Ovary (tissue), 7 donors: ENCODE measurements at regions not wholly inside any gene's neighbourhood (a gene's known extent, or its start where the extent isn't known, plus 50 kb on each side); places are given as distances from the start of the nearest gene placed in this dataset.
A peak's percentile ranks its signal among the peaks of the same experiment; 100 is the strongest.
"Not testable (repeated sequence)": the region's sequence is repeated elsewhere in the genome, so short reads cannot be mapped to it uniquely, and the experiment has no call there.

Experiments
- DNase-seq, 5 donors: peaks; one replicate each; pipeline ENCODE4 v3.0.0-alpha.2; 2019 to 2020
- H3K27ac ChIP-seq, 2 donors: fragments of 200-600 bp; one replicate each; pipeline versions ENCODE4 v1.5.1 to v1.8.0; 2019 to 2022
- H3K27me3 ChIP-seq: fragments of 200-600 bp; one replicate; pipeline ENCODE4 v1.8.0; 2022
- H3K36me3 ChIP-seq: fragments of 200-600 bp; sonication (generic); one replicate; pipeline ENCODE4 v1.5.1; 2019
- H3K4me1 ChIP-seq: one replicate; pipeline ENCODE4 v1.8.1; 2013; ENCODE audit warnings: mild to moderate bottlenecking, moderate library complexity; ENCODE audit not compliant: insufficient read depth
- H3K4me3 ChIP-seq: fragments of 200-600 bp; sonication (generic); one replicate; pipeline ENCODE4 v1.5.1; 2017
- H3K9me3 ChIP-seq, 2 donors: fragments of 200-600 bp in 1 of 2; sonication (generic) in 1 of 2; one replicate each; pipeline versions ENCODE4 v1.5.1 to v1.8.1; 2013 to 2019; ENCODE audit warnings: mild to moderate bottlenecking in 1 of 2, moderate library complexity in 1 of 2
- EP300 ChIP-seq: sonication (generic); formaldehyde crosslinking; IDR thresholded peaks from one replicate; pipeline ENCODE4 v1.6.1; 2017; ENCODE audit warnings: antibody characterized with exemption
- POLR2A ChIP-seq: fragments of 450-650 bp; IDR thresholded peaks from one replicate; pipeline ENCODE4 v1.6.1; 2017; ENCODE audit warnings: antibody characterized with exemption, mild to moderate bottlenecking, moderate library complexity
- WGBS, 3 donors: extraction: QIAGEN DNeasy Blood & Tissue Kit in 1 of 3; methylation state at CpG; one replicate each; pipeline versions ENCODE4 v1.1.5 to v1.1.7; 2013 to 2017; 5-methylcytosine and 5-hydroxymethylcytosine counted together
- intact Hi-C, 4 donors: fragments of 100-400 bp; cut with DNase I; formaldehyde crosslinking; loops; one replicate each; pipeline versions ENCODE4 v1.11.0 to v1.15.1; 2022 to 2023
- TF ChIP-seq, protein P1 (sequence below), 3 donors: fragments of 450-650 bp in 2 of 3; fragments of 200-600 bp in 1 of 3; IDR thresholded peaks; one replicate each; pipeline versions ENCODE4 v1.5.1 to v1.8.0; 2016 to 2022; ENCODE audit warnings: antibody characterized with exemption in 3 of 3, mild to moderate bottlenecking in 1 of 3
- donor health status: DM: no; HTN: no; CAD: no; lungs with moderate emphysema.
- donor health status: DM: no; HTN: no; CAD: no.
- donor health status: Bipolar disorder and iron deficiency.
- donor health status: DM: no; HTN: no; CAD: no.
- donor health status: DM: yes; HTN: yes; CAD: no.

DNA sequence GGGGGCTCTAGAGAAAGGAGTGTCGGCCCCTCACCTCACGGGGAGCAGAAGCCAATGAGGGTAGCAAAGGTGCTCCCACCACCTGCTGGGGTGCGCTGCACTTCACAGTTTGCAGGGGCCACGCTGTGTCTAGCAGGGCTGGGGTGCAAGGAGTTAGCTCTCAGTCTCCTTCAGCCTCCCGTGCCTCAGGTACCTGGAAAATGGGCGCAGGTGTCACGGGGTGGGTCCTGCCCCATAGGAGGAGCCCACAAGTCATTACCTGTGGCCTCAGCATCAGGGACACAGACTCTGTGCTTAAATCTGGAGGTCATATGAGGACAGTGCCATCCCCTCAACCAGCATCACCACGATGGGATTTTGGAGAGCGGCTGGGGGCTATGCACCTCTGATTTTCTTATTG, 326.7 kb downstream of the ADGRD1 start:
- H3K4me1 ChIP-seq = no peaks in the 10 kb centered on the region
- TF ChIP-seq, protein P1, sequence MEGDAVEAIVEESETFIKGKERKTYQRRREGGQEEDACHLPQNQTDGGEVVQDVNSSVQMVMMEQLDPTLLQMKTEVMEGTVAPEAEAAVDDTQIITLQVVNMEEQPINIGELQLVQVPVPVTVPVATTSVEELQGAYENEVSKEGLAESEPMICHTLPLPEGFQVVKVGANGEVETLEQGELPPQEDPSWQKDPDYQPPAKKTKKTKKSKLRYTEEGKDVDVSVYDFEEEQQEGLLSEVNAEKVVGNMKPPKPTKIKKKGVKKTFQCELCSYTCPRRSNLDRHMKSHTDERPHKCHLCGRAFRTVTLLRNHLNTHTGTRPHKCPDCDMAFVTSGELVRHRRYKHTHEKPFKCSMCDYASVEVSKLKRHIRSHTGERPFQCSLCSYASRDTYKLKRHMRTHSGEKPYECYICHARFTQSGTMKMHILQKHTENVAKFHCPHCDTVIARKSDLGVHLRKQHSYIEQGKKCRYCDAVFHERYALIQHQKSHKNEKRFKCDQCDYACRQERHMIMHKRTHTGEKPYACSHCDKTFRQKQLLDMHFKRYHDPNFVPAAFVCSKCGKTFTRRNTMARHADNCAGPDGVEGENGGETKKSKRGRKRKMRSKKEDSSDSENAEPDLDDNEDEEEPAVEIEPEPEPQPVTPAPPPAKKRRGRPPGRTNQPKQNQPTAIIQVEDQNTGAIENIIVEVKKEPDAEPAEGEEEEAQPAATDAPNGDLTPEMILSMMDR (IDR thresholded peaks at IDR 0.05) = no peak
- TF ChIP-seq EP300 (no peak), POLR2A (no peak)
- peak; percentile 3 to 29 (median 5) for DNase-seq
- H3K27me3 ChIP-seq = no peaks in the 10 kb centered on the region
- H3K9me3 ChIP-seq = no peaks in the 10 kb centered on the region
- 72 to 83% (median 79%) methylated on average over 9 of the region's 9 CpGs for WGBS, 3 donors
- intact Hi-C loops = no loop called here
- H3K36me3 ChIP-seq = no peaks in the 10 kb centered on the region
- no peak overlapping the region for H3K4me3 ChIP-seq
- H3K27ac ChIP-seq = no peak overlapping the region

DNA sequence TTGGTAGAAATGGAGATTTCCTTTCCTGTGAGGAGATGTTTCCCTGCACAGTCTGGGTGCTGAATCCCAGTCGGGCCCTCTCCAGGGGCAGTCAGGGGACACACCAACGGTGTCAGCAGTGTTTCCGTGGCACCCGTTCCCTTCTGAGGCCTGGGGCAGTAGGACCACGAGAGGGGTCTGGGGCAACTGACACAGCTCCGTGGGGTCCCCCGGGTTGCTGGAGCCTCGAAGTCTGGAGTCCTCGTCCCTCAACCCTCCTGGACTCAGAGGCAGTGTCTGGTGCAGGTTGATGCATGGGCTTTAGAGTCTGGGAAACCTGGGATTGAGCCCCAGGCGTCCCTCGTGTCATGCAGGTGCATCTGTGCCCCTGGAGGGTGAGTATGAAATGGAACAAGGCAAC, 327.3 kb downstream of the ADGRD1 start:
- no peak overlapping the region for H3K27ac ChIP-seq
- no peaks in the 10 kb centered on the region for H3K9me3 ChIP-seq
- H3K36me3 ChIP-seq = no peaks in the 10 kb centered on the region
- no peaks in the 10 kb centered on the region for H3K27me3 ChIP-seq
- peak in 3 of 5 donors; percentile 2 to 9 (median 3) for DNase-seq
- intact Hi-C loops = no loop called here
- 76 to 88% (median 81%) methylated on average over 11 of the region's 11 CpGs for WGBS, 3 donors
- TF ChIP-seq POLR2A (no peak), EP300 (no peak)
- TF ChIP-seq, protein P1 (IDR thresholded peaks at IDR 0.05) = no peak
- H3K4me1 ChIP-seq = no peaks in the 10 kb centered on the region
- no peak overlapping the region for H3K4me3 ChIP-seq

DNA sequence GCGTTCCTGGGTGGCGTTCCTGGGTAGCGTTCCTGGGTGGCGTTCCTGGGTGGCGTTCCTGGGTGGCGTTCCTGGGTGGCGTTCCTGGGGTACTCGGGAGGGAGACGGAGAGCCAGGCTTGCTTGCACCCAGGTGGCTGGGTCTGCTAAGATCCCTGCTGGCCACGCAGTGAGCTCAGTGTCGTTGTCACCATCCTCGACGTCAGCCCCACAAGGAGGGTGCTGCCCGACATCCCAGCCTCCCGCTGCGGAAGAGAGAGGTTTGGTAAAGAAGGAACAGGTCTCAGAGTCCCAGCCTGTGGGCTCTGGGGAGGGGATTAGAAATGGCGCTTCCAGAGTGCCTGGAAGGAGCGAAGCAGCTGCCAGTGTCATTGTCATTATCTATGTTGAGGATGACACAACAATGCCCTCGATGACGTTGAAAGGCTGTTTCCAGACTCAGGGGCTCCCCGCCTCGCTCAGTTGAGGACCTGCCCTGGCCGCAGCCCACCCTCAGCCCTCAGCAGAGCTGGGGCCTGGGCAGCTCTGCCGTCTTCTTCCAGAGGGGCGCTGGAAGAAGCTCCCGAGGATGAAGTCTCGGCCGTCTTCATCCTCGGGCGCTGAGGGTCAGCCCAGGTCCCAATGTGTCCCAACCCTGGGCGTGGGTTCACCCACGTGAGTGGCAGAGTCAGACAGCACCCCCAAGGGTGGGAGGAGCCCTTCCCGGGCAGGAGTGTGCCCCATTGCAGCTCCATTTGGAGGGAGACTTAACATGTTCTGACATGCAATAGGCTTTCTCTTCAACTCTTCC, 328.8 kb downstream of the ADGRD1 start:
- WGBS, 3 donors = 84 to 88% (median 87%) methylated on average over 33 of the region's 33 CpGs
- DNase-seq = peak in 3 of 5 donors; percentile 4 to 9 (median 8)
- Histone ChIP-seq H3K4me1 (no peaks in the 10 kb centered on the region), H3K36me3 (no peaks in the 10 kb centered on the region), H3K9me3 (no peaks in the 10 kb centered on the region), H3K27ac (no peak overlapping the region), H3K4me3 (no peak overlapping the region), H3K27me3 (no peaks in the 10 kb centered on the region)
- no peak for TF ChIP-seq EP300
- TF ChIP-seq, protein P1 (IDR thresholded peaks at IDR 0.05) = no peak
- intact Hi-C loops = no loop called here

DNA sequence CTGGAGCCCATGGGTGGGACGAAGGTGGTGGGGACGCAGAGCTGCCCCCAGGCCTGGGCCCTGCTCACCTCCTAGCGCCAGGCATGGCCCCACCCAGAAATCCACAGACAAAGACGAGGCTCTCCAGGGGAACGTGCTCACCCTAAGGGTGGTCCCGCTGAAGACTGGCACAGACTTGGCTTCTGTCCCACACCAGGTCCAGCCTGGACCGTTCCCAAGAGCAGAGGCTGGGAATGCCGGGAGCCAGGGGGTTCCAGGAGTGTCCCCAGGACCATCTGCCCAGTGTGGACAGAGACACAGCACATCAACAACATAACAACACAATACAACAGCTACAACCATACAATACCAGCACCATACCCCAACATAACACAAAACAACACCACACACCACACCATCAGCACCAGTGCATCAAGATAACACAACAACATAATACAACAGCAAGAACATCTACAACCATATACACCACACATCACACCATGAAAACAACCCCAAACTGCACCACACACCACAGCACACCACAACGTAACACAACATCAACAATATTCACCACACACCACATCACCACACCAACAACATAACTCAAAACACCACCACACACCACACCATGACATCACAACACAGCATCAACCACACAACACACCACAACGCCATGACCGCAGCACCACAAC, 329.6 kb downstream of the ADGRD1 start:
- Histone ChIP-seq H3K27me3 (no peaks in the 10 kb centered on the region), H3K36me3 (no peaks in the 10 kb centered on the region), H3K4me3 (no peak overlapping the region), H3K9me3 (no peaks in the 10 kb centered on the region), H3K27ac (no peak overlapping the region), H3K4me1 (no peaks in the 10 kb centered on the region)
- DNase-seq = peak in 1 of 5 donors; percentile 1
- WGBS, 3 donors = 78 to 94% (median 78%) methylated on average over 8 to 11 of the region's 11 CpGs
- intact Hi-C loops = no loop called here
- TF ChIP-seq POLR2A (no peak), EP300 (no peak)
- TF ChIP-seq, protein P1 (IDR thresholded peaks at IDR 0.05) = no peak

DNA sequence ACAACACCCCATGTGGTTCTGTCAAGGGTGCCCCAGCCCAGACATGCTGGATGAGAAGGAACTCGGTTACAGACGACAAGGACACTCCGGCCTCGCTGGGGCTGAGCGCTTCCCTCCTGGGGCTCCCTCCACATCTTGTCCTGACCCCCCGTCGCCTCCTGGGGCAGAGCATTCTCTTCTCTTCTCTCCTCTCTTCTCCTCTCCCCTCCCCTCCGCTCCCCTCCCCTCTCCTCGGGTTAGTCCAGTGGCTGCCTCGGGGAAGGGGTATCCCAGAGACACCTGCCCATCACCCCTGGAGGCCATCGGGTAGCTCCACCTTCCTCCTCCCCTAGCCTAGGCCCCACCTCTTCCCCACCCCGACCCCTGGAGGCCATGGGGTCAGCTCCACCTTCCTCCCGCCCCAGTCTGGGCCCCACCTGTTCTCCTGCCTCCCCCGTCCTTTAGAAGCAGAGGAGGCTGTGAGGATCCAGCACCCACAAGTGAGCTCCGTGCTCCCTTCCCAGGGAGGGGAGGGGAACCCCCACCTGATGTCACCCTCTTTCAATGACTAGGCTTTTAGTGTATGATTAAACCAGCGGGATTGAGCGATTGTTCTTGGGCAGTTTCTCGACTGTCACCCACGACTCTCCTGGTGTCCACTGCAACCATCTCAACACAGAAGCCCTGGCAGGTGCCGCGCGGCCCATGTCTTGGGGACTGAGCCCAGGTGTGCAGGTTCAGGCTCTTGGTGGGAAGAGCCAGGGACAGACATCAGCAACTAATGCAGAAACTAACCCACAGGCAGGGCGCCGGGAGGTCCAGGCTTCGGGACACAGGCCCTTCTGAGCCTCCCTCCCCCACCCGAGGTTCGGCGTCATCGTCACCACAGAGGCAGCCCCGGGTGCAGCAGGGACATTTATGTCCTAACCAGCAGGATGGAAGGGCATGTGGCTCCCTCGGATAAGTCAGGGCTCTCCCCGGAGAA, 330.4 kb downstream of the ADGRD1 start:
- H3K4me1 ChIP-seq, H3K36me3 ChIP-seq, intact Hi-C loops, H3K9me3 ChIP-seq, H3K4me3 ChIP-seq, H3K27me3 ChIP-seq, H3K27ac ChIP-seq: not testable (repeated sequence)
- peak in 3 of 5 donors; percentile 9 to 23 (median 11) for DNase-seq
- WGBS, 3 donors = 76 to 79% (median 79%) methylated on average over 31 to 32 of the region's 32 CpGs

DNA sequence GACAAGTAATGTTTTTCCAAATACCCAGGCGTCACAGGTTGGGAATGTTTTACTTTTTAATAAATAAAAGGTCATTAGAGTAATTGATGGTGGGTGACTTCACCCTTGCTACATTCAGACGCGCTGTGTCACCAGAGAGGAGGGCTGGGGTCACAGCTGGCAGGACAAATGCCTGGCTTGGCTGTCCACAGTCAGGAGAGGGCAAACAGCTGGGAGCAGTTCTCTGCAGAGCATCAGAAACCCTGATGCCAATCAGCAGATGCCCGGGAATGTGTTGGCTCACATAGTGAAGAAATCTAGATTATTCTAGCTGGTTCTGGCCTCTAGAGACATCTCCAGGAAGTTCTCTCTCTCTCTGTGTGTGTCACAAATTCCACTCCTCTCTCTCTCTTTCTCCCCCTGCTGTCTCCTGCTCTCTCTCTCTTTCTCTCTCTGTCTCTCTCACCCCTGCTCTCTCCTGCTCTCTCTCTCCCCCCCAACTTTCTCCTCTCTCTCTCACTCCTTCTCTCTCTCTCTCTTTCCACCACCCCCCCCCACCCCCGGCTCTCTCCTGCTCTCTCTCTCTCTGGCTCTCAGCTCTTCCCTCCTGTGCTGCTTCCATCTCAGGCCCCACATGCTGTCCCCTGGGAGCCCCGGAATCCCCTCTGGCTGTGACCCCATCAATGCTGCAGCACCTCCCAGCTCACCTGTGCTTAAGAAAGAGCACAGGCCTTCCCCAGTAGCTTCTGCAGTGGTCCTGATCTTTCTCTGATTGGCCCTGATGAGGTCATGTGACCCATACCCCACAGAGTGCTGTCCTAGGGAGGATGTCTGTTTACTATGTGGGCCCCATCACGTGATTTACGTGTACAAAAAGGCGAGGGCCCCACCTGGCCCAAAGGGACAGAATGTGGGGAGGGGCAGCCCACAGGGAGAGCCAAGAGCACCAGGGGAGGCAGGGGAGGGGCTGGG, 331.5 kb downstream of the ADGRD1 start:
- H3K27me3 ChIP-seq, intact Hi-C loops, H3K27ac ChIP-seq, H3K4me3 ChIP-seq, H3K9me3 ChIP-seq, H3K36me3 ChIP-seq, H3K4me1 ChIP-seq: not testable (repeated sequence)
- DNase-seq = peak in 1 of 5 donors; percentile 1
- WGBS, 3 donors = 58 to 61% (median 58%) methylated on average over 6 to 9 of the region's 9 CpGs
